CD4-positive, alpha-beta T cell treated with Interleukin-12 subunit alpha and Interleukin-12 subunit beta, for 1 hour (primary cell): ENCODE measurements at regions not wholly inside any gene's neighbourhood (a gene's known extent, or its start where the extent isn't known, plus 50 kb on each side); places are given as distances from the start of the nearest gene placed in this dataset.

Source experiments
- DNase-seq: peaks from one replicate; pipeline ENCODE4 v3.0.0-alpha.2; 2020

DNA sequence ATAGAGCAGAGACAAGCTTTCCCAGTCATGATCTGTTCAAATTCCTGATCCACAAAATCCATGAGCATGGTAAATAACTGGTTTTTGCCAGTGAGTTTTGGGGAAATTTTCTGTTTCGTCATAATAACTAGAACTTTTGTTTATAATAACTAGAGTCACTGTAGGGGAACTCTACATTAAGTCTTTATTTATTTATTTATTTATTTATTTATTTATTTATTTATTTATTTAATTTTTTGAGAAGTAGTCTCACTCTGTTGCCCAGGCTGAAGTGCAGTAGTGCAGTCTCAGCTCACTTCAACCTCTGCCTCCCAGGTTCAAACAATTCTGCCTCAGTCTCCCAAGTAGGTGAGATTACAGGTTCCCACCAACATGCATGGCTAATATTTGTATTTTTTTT, 1106.8 kb downstream of the AMY1C start:
- no peak for DNase-seq

DNA sequence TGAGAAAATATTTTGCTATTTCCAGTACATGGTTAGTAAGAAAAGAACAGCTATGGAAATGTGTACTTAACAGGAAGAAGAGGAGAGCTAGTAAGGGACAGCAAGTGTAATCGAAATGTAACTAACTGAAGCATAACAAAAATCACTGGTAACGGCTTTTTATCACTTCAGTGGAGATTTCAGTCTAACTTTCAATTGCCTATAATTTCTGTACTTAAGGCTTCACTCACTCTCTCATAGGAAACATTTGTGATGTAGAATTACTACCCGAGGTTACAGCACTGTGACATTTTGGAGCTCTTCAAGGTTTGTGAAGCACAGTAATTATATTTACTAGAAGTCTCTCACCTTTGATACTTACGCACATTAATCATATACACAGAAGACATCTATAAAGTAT, 1119.1 kb downstream of the AMY1C start:
- no peak for DNase-seq

DNA sequence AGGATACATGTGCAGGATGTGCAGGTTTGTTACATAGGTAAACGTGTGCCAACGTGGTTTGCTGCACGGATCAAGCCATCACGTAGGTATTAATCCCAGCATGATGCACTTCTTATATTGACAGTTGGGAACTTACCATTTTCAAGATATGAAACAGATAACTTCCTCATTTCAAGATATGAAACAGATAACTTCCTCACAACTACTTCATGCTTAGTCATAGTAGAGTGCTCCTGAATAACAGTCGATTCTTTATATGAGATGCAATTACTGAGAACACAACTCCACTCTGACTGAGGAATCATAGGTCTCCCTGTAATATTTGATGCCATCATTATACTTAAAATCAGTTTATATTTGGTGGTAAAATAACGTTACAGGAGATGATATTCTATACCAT, 1124.3 kb downstream of the AMY1C start:
- no peak for DNase-seq

DNA sequence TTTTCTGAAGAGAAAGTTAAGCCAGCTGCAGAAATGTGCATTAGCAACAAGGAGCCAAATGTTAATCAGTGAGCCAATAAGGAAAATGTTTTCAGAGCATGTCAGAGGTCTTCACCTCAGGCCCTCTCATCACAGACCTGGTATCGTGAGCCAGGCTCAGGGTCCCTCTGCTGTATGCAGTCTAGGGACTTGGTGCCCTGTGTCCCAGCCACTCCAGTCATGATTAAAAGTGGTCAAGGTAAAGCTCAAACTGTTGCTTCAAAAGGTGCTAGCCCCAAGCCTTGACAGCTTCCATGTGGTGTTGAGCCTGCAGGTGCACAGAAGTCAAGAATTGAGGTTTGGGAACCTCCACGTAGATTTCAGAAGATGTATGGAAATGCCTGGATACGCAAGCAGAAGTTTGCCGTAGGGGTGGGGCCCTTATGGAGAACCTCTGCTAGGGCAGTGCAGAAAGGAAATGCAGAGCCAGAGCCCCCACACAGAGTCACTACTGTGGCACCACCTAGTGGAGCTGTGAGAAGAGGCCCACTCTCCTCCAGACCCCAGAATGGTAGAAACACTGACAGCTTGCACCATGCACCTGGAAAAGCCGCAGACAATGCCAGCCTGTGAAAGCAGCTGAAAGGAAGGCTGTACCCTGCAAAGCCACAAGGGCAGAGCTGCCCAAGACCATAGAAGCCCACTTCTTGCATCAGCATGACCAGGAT, 1128.7 kb downstream of the AMY1C start:
- no peak for DNase-seq

DNA sequence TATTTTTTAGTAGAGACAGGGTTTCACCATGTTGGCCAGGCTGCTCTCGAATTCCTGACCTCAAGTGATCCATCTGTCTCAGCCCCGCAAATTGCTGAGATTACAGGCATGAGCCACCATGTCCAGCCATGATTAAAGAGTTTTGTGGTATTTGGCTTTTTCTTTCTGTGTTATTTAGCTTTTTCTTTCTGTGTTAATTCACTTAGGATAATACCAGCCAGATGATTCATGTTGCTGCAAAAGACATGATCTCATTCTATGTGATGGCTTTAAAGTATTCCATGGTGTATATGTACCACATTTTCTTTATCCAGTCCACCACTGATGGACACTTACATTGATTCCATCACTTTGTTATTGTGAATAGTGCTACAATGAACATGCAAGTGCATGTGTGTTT, 1135.2 kb downstream of the AMY1C start:
- DNase-seq, result no peak

DNA sequence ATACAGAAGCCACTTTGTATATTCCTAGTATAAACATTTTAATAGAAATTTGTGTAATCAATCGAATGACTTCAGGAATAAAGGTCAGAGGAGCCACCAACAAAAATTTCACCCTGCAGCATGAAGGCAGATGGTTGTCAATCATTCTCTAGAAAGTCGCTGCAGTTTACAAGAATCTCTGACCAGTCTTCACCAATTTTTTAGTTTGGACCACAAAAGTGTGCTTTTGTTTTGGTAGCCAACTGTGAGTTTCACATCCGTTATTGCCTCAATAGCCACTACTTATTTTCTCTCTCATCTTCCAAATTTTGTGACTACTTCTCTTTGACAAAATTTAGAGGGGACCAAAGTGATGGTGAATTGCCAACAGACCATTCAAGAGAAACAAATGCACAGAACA, 1155.6 kb downstream of the AMY1C start:
- no peak for DNase-seq

DNA sequence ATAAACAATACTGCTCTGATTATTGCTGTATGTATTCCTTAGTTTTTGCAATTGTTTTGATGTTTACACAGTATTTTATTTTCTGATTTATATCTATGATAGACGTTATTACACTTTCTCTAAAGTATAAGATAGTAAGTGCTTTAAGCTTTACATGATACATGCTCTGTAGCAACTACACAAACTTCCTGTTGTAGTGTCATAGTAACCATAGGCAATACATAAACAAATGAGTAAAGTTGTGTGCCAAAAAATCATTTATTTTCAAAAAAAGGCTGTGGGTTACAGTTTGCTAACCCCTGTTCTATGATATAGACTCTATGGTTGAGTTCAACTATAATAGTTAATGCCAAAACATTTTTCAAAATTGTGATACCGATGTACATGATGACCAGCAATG, 1156.4 kb downstream of the AMY1C start:
- no peak for DNase-seq

DNA sequence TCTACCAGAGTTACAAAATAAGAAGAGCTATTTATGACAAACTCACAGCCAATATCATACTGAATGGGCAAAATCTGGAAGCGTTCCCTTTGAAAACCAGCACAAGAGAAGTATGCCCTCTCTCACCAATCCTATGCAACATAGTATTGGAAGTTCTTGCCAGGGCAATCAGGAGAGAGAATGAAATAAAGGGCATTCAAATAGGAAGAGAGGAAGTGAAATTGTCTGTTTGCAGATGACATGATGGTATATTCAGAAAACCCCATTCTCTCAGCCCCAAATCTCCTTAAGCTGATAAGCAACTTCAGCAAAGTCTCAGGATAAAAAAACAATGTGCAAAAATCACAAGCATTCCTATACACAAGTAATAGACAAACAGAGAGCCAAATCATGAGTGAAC, 1169.5 kb downstream of the AMY1C start:
- no peak for DNase-seq

DNA sequence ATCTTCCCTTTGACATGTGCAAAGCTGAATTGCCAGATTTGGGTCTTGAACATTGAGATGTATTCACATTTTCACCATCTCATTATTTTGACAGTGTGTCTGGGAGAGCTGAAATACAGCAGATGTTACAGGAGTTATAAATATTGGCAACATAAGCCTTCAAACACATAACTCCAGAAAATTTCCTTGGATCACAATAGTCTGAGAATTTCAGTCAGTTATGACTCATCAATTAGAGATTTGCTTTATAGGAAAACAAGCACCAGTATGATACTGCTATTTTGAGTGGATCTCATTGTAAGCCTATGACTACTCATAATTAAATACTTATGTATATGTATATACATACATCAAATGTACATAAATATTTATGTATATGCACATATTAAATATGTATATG, 1171.8 kb downstream of the AMY1C start:
- no peak for DNase-seq

DNA sequence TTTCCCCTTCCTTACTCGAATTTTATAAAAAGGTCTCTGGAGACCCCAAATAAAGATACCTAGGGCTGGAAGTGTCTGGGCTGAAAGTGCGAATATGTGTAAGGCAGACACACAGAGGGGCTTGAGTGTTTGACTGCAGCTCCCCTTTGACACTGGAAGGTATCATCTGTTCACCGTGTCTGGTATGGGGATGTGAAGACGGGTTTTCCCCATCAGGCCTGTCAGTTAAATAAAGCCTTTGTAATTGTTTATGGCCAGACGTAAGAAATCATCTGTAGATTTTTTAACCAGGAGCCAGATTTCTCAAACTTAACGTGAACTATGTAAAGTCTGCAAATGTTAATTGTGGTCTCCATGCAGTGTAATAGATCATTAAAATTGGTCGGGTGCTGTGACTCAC, 1173.4 kb downstream of the AMY1C start:
- no peak for DNase-seq

DNA sequence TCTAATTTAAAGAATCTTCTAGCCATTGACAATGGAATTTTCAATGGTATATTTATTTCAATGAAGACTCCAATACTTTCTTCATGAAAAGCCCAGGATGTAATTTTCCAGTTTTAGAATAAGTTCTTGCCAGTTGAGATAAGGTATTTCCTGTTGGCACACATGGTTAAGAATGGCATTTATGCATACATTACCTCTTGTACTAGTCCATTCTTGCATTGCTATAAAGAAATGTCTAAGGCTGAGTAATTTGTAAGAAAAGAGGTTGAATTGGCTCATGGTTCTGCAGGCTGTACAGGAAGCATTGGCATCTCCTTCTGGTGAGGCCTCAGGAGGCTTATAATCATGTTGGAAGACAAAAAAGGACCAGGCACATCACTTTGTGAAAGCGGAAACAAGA, 1179.6 kb downstream of the AMY1C start:
- DNase-seq, result no peak

DNA sequence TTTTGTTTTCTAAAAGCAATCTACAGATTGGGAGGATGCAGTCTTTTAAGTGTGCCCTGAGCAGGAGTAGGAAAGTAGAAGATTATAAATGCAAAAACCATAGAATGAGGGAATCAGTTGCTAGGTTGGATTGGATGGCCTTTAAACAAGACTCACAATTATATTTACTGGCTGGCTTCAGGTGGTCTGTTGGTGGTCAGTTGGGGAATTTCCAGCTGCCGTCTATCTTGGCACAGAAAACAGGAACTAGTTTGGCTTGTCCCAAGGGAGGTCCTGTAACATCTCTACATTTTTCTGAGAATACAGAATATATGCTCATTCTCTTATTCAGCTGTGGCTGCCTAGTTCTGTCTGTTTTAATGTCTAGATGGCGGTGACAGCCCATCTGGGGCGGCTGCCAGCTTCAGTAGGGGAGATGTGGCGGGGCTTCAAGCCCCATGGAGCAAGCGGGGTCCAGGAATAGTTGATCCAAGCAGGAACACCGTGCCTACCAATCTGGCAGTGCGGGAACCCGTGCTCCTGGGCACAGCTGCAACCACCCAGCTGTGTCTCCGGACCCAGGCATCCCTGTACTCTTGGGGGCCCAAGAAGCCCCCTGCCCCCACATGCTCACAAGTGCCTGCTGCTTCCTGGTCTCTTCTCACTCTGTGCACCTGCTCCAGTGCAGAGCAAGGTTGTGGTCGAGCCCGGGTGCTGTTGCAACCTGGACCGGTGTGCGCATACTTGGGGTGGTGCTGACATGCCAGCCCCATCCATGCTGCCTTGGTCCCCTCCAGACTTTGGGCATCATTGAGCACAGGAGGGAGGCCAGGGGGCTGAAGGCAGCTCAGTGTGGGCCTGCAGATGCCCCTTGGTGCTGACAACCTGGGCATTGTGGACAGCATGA, 1182.6 kb downstream of the AMY1C start:
- DNase-seq, result no peak

DNA sequence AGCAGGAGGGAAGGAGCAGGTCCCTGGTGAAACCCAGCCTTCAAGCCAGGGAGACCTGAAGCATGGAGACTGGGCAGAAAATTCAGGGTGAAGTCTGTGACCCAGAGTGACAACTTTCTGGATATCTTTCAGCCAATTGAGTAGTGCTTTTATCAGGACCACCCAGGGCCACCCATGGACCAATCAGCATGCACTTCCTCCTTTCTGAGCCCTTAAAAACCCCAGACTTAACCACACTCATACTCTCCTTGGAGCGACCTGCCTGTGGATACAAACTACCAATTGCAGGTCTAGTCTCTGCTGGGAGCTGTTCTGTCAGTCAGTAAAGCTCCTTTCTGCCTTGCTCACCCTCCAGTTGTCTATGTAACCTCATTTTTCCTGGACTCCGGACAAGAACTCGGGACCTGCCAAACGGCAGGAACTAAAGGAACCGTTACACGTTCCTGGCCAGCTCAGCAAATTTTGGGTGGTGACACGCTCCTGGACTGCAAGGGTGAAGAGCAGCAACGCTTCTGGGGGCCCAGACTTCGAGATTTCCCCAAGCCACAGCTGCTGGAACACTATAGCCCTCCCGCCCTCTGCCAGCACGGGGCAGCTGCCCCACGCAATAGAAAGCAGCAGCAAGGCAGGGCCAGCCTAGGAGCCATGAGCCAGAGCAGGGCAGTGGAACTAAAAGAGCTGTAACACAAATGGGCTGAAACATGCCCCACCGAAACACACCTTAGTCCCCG, 1183.4 kb downstream of the AMY1C start:
- DNase-seq, result no peak

DNA sequence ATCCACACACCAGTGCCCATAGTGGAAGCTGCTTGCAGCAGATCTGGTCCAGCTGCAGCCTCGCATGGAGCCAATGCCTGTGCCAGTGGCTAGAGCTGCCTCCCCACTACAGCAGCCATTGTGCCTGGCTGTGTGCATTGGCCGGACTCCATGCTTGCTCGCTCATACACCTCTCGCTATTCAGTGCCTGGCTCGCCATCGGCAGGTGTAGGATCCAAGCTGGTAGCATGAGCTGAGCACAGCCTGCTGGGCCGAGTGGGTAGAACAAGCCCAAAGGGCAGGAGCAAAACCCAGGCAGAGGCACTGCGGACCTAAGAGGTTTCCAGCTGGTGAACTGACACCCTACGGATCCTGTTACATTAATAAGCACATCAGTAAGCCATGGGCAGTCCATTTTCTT, 1184.1 kb downstream of the AMY1C start:
- DNase-seq, result no peak

DNA sequence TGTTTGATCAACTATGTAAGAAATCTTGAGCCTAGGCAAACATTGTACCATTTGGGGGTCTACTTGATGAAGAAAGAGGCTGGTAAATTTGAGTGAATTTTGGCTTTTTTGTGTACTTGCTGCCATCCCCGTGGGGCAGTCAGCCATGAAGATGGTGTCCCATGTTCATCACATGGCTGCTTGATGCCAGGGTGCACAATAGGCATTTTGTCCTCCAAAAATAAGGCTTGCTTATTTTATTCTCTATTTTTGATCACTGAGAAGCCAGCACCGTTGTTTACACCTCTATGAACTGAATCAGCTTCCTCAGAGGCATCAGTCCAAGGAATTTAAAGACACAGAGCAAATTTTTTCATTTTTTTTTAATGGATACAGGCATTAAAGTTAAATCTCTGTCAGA, 1195.7 kb downstream of the AMY1C start:
- DNase-seq, result no peak

DNA sequence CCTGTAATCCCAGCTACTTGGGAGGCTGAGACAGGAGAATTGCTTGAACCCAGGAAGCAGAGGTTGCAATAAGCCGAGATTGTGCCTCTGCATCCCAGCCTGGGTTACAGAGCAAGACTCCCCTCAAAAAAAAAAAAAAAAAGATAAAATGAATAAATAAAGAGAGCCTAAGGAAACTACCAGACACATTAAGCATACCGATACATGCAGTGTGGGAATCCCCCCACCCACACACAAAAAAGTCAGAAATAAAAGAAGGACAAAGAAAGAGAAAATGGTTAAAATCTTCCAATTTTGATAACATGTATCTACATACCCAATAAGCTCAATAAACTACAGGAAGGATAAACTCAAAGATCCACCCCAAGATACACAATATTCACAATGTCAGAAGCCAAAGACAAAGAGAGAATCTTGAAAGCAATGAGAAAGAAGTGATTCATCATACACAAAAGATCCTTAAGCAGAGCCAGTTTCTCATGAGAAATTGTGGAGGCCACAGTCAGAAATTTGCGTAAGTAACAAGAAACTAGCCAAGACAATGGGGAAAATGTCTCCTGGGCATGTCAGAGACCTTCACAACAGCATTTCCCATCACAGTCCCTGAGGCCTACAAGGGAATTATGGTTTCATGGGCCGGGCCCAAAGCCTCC, 1197.0 kb downstream of the AMY1C start:
- DNase-seq, result no peak

DNA sequence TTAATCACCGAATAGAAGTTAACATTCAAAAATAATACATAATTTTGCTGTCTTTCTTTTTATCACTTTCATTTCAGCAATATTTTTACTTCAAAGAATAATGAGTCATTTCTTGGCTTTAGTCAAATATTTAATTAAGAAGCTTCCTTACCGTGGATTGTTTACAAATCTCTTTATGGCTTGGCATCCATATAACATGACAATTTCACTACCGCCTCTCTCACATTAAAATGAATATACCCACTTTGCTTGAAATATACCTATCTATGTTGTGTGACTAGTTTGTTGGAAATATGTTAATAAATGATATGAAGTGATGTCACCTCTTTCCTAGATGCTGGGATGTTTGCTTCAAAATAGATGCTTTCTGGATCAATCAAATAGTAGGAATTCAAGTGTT, 1203.9 kb downstream of the AMY1C start:
- DNase-seq, result no peak

DNA sequence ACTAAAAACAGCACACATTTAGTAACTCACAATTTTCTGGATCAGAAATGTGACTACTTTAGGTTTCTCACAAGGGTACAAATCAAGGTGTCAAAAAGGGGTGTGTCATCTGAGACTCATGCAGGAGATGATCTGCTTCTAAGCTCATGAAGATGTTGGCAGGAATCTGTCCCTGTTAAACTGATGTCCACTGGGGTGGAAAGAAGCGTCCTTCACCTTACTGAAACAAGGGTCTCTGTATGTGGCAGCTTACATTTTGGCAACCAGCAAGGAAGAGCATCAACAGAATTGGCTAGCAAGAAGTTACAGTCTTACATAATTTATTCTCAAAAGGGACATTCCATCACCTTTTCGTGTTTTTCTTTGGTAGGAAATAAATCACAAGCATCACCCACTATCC, 1223.8 kb downstream of the AMY1C start:
- DNase-seq, result no peak

DNA sequence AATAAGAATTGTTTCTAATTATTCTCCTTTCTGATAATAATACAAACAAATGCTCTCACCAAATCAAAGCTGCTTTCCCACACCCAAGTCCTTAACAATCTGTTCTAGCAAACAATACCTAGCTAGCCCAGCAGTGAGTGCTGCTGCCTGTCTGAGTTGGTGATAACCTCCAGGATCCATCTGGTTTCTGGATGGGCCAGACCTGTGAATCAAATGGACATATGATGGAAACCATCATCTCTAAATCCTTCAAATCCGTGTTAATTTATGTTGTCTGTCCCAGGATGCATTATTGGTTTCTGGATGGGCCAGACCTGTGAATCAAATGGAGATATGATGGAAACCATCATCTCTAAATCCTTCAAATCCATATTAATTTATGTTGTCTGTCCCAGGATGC, 1230.0 kb downstream of the AMY1C start:
- DNase-seq, result no peak

DNA sequence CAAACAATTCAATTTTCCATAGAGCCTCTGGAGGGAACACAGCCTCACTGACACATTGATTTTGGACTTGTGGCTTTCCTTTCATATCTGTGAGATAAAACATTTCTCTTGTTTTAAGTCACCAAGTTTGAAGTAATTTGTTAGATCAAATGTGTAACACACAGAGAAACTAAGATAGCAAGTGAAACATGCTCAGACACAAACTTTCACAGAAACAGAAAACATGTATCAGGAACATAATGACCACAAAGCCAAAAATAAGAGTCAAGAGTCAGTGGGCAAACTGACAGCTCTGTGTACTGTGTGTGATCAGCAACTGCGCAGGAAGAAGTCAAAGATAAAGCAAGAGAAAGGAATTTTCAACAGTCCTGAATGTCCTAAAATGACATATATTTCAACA, 1237.5 kb downstream of the AMY1C start:
- no peak for DNase-seq

DNA sequence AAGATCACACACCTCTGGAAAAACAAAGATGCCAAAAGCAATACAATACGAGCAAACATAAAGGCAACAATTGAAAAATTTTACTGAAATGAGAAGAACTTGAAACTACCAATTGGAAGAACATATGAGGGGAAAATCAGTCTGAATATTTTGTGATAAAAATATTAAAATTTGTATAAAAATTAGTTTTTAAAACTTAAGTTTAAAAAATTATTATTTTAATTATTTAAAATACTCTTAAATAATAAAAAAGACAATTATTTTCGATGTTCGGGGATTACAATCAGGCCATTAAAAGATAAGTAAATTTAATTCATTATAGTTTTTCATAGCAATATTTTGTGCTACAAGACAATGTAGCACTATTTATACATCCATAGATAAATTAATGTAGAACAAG, 1239.3 kb downstream of the AMY1C start:
- no peak for DNase-seq

DNA sequence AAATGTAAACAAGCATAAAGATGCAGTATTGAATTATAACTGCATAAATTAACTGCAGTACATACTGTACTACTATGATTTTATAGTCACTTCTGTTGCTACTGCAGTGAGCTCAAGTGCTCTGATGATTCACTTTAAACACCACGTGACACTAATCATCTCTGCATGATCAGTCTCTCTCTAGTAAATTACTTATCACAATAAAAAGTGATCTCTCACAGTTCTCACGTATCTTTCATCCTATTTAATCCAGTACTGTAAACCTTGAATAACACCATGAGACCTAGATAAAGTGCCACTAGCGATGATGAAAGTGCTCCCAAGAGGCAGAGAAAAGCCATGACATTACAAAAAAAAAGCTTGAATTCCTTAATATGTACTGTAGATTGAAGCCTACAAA, 1242.0 kb downstream of the AMY1C start:
- no peak for DNase-seq

DNA sequence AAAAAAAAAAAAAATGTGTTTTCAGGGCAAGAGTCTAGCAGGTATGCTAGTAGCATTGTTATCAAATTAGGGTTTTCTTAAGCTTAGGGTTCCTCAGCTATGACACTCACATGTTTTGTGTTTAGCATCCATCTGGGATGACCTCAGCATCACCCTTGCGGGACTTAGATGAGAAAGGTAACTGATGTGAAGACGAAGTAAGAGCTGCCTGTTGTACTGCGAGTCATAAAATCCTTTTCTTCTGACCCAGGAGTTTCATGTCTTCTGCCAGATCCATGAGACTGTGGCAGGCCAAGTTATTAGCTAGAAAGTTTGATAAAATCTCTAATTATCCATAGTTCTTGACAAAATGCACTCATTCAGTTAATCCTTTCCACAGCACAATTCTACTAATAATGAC, 1251.1 kb downstream of the AMY1C start:
- no peak for DNase-seq
